Renal cortical epithelial cell (primary cell): ENCODE measurements at regions not wholly inside any gene's neighbourhood (a gene's known extent, or its start where the extent isn't known, plus 50 kb on each side); places are given as distances from the start of the nearest gene placed in this dataset.
A peak's percentile ranks its signal among the peaks of the same experiment; 100 is the strongest.

ENCODE experiments used
- DNase-seq: peaks from one replicate; pipeline ENCODE4 v3.0.0-alpha.2; 2011; ENCODE audit warnings: low read depth

DNA sequence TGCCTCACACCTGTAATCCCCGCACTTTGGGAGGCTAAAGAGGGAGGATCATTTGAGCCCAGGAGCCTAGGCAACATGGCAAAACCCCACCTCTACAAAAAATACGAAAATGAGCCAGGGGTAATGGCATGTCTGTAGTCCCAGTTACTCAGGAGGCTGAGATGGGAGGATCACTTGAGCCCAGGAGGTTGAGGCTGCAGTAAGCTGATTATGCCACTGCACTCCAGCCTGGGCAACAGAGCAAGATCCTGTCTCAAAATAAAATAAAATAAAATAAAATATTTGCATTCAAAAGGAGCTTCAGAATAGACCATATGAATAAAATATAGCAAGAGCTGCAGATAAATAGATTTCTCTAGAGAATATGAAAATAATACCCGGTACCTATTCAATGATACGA is 71.5 kb upstream of the ATF7IP2 start:
- DNase-seq, result no peak

DNA sequence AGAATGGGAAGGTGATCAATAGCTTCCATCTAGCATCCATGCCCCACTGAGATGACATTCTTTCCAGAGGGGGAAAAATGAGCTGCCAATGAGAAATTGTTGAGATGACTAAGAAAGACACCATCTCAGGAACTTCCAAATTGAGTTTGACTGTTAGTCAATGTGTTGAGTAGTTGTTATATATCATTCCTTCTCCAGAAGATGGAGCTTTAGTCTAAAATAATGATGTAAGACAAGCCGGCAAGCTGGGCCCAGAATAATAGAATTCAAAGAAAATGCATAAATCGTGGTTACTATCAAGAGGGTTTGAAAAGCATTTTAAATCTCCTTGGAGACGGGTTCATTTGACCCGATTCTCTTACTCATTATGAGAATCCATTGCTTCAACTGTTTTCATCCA is 71.0 kb upstream of the ATF7IP2 start:
- DNase-seq, result peak; percentile 44

DNA sequence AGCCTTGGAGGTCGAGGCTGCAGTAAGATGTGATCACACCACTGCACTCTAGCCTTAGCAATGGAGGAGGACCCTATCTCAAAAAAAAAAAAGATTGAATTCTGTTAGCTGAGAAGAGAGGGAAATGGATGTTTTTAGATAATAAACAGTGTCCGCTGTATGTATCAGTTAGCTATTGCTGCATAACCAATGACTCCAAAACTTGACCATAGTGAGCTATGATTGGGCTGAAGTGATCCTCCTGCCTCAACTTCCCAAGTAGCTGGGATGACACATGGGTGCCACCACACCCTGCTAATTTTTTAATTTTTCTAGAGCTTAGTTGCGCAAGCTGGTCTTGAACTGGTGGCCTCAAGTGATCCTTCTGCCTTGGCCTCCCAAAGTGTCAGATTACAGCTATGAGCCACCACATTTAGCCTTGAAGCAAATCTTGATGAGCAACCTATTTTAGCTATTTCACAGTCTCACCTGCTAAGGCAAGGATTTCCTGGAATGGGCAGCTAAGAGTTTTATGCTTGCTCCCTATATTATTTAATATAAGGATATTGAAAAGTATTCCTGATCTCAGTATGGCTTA is 68.3 kb upstream of the ATF7IP2 start:
- DNase-seq, result no peak

DNA sequence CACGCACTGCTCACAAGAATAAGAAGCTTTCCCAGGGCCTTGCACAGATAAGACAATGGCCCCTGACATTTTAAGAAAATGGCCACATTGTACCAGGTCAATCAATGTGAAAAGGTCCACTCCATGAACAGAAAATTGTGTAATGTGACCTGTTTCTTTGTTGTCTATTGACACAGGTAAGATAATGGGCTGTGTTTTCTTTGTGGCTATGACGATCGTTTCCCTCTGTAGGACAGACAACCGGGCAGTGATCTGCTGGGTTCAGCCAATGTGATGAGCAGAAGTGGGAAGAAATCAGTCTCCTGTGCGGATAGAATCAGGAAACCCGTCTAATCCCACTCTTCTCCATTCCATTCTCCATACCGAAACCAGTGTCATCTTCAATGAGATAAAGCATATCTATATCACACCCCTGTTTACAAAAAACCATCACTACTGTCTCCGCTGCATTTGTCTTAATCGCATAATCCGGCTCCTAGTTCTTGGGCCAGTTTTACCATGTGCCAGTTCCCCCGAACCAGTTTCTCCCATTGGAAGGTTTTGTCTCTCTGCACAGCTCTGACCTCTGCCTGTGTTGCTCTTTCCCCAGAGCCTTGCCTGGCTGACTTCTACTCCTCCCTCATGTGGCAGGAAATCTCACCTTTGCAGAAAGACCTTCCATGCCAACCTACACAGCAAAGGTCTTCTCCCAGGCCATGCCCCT is 66.9 kb upstream of the ATF7IP2 start:
- DNase-seq, result no peak

DNA sequence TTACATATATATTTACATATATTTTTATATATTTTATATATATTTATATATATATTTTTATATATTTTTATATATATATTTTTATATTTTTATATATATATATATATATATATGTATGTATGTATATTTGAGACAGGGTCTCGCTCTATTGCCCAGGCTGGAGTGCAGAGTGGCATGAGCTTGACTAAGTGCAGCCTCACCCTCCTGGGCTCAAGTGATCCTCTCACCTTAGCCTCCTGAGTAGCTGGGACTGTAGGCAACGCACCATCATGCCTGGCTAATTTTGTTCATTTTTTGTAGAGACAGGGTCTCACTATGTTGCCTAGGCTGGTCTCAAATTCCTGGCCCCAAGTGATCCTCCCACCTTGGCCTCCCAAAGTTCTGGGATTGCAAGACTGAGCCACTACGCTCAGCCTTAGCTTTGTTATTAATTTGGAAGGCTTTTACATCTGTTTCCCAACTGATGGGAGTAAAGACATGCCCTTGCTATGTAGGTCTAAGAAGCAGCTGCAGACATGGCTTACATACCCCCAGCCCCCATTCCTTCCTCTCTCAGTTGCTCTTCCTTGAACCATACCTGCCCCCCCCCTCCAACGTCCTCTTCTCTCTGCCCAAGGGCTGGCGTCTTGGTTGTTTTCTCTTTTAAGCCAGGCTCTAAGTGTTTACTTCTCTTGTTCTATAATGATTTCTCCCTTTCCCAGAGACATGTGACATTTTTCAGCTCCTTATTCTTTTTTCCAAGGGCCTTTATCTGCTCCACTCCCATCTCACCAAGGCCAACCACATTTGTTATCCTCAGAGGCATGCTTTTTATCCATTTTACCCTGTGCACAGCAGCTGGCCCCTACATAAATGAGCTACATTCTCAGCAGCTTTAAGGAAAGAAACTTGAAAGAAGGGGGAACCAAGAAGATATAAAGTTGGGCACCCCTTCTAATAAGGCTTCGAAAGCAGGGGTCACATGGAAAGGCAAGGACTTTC is 64.2 kb upstream of the ATF7IP2 start:
- no peak for DNase-seq

DNA sequence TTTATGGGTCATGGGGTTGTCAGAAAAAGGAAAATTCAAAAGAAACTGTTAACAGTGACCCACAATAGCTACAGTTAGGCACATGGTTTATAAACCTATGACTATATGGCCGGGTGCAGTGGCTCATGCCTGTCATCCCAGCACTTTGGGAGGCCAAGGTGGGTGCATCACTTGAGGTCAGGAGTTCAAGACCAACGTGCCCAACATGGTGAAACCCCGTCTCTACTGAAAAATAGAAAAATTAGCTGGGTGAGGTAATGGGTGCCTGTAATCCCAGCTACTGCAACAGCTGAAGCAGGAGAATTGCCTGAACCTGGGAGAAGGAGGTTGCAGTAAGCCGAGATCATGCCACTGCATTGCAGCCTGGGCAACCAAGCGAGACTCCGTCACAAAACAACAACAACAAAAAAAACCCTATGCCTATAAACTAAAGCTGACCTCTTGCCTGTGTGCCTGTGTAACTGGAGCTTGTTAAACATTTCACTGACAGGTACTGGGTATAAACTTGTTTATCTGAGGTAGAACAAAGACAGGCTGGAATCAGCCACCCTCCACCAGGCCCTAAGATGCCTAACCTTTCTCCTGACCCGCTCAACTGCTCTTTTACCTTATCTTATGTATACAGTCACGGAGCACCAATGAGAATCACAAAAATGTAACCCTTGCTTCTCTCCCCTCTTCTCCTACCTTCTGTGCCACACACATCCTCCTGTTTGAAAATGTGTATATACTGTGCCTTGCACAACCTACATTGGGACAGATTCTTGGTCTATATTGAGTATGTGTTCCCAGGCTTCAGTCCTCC is 62.9 kb upstream of the ATF7IP2 start:
- no peak for DNase-seq

DNA sequence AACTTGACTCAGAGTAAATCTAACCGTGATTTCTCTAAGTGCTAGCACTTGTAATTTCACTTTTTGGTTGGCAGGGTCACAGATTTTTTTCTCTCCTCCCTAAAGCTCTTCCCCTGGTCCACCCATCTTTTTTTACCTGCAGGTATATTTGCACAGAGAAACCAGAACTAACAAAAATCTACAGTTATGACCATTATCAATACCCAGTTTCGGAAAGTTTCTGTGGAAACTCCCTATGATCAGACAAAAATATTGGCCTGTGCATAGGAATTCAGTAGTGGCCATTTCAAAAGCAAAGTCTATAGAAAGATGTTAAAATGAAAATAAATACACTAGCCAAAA is 62.4 kb upstream of the ATF7IP2 start:
- DNase-seq, result no peak

DNA sequence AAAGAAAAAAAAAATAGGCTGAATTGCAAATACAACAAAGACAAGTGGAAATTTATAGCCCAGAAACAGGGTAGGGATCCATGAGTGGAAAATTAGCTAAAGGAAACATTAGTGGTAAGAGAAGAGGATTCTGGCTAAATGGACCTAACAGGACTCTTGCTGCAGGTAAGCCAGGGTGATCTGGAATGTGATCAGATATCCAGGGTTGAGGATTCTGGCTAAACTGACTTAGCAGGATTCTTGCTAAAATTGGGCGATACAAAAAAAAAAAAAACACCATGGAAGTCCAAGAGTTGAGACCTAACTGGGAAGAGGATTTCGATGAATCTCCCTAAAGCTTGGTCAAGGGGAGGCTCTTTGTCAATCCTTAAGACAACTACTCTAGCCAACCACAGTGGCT is 61.7 kb upstream of the ATF7IP2 start:
- DNase-seq, result no peak

DNA sequence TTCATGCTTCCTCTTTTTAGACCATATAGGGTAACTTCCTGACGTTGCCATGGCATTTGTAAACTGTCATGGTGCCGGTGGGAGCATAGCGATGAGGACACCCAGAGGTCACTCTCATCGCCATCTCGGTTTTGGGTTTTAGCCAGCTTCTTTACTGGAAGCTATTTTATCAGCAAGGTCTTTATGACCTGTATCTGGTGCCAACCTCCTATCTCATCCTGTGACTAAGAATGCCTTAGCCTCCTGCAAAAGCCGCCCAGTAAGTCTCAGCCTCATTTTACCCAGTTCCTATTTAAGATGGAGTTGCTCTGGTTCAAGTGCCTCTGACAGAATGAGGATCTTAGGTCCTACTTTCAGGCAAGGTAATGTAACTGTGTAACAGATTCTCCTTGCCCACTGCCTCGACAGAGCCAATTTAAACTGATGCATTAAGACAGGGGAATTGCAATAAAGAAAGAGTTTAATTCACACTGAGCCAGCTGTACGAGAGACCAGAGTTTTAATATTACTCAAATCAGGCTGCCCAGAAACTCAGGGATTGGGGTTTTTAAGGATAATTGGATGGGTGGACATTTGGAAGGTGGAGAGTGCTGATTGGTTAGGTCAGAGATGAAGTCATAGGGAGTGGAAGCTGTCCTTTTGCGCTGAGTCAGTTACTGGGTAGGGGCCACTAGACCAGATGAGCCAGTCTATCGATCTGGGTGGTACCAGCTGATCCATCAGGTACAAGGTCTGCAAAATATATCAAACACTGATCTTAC is 59.9 kb upstream of the ATF7IP2 start:
- DNase-seq, result no peak

DNA sequence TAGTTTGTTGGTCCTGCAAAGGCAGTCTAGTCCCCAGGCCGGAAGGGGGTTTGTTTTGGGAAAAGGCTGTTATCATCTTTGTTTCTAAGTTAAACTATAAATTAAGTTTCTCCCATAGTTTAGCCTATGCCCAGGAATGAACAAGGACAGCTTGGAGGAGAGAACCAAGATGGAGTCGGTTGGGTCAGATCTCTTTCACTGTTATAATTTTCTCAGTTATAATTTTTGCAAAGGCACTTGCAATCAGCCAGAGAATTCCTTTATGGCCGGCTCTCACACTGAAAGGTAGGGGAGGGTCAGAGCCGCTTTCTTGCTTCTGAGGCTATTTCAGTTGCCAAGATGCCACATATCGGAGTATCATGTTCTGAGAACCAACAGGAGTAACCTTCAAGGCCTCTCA is 59.2 kb upstream of the ATF7IP2 start:
- no peak for DNase-seq

DNA sequence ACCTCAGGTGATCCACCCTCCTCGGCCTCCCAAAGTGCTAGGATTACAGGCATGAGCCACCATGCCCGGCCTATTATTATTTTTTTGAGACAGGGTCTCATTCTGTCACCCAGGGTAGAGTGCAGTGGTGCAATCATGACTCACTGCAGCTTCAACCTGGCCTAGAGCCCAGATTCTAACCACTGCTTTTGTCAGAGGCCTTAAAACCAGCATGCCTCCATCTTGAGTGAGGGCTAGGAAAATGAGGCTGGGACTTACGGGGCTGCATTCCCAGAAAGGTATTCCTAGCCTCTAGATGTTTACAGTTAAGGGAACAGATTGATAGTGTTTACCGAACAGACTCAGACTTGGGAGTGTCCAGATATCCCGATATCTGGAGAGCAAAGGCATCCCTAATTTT is 57.6 kb upstream of the ATF7IP2 start:
- DNase-seq, result peak; percentile 85

DNA sequence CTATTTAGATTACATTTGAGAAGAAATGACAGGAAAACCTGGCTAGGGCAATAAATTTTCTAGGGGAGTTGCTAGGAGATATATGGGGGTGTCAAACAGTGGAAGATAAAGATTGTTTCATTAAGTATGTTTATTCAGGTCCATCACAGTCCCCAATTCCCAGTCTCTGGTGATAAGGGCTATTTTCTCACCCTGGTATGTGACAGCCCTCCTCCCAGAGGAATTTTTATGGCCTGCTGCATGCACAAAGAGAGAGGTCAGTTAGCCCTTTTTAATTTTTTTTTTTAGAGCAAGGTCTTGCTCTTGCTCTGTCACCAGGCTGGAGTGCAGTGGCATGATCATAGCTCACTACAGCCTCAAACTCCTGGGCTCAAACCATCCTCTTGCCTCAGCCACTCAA is 53.6 kb upstream of the ATF7IP2 start:
- peak; percentile 35 for DNase-seq

DNA sequence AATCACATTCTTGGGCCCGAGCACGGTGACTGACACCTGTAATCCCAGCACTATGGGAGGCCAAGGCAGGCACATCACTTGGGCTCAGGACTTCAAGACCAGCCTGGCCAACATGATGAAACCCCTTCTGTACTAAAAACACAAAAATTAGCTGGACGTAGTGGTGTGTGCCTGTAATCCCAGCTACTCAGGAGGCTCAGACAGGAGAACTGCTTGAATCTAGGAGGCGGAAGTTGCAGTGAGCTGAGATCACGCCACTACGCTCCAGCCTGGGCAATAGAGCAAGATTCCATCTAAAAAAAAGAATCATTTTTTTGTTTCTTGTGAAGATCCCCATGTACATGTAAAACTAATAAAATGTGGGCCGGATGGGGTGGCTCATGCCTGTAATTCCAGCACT is 53.1 kb upstream of the ATF7IP2 start:
- no peak for DNase-seq

DNA sequence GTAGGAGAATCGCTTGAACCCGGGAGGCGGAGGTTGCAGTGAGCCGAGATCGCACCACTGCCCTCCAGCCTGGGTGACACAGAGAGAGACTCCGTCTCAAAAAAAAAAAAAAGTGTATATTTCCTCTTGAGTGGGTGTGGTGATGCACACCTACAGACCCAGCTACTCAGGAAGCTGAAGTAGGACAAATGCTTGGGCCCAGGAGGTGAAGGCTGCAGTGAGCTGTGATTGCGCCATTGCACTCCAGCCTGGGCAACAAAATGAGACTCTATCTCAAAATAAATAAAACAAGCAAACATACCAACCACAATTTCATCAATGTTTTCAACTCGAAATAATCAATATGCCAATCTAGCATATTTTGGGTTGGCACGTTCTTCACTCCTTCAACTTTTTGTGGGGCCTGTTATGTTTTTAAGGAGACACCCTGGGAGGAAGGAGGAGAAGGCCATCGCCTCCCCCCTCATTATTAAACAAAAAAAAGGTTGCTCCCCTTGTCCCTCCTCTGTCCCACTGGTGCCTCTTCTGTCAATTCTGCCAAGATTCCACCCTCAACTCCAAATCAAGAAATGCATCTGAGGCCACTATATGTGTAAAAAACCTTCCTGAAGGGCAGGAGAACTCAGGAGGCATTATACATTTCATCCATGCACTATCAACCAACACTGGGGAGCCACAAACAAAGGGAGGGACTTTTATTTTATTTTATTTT is 52.4 kb upstream of the ATF7IP2 start:
- DNase-seq, result no peak

DNA sequence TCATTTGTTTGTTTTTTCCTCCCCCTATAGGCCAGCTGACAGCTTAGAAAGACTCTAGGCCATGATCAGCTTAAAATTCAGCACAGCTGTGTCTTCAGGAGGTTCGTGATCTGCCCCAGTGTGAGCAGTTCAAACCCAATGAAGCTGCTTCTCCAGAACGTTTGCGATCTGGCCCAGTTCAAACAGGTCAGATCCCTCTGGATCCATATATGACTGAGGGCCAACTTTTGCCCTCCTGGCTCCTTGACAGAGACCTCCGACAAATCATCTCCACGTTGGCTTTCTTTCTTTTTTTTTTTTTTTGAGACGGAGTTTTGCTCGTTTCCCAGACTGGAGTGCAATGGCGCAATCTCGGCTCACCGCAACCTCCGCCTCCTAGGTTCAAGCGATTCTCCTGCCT is 50.2 kb upstream of the ATF7IP2 start:
- no peak for DNase-seq
